Endothelial cell of umbilical vein (primary cell): ENCODE measurements at regions not wholly inside any gene's neighbourhood (a gene's known extent, or its start where the extent isn't known, plus 50 kb on each side); places are given as distances from the start of the nearest gene placed in this dataset.

ENCODE experiments used
- CTCF ChIP-seq, 2 donors: IDR thresholded peaks; 1 replicate in 1 of 2; 2 replicates in 1 of 2; pipeline ENCODE4 v1.5.1; 2011; ENCODE audit warnings: low read length in 2 of 2, mild to moderate bottlenecking in 2 of 2, moderate library complexity in 2 of 2, control low read depth in 1 of 2, inconsistent platforms in 1 of 2, low read depth in 1 of 2; ENCODE audit not compliant: insufficient read depth in 1 of 2; ENCODE audit errors: extremely low read depth in 1 of 2
- EZH2 ChIP-seq: IDR thresholded peaks from 2 replicates; pipeline ENCODE4 v1.6.1; 2012; ENCODE audit warnings: borderline replicate concordance, low read depth, mild to moderate bottlenecking, moderate library complexity, low read length, inconsistent platforms; ENCODE audit not compliant: severe bottlenecking
- FOS ChIP-seq: IDR thresholded peaks from 2 replicates; pipeline ENCODE4 v1.6.1; 2011; ENCODE audit warnings: mild to moderate bottlenecking, low read length, moderate library complexity, borderline replicate concordance; ENCODE audit not compliant: insufficient read depth
- MYC ChIP-seq: IDR thresholded peaks from one replicate; pipeline ENCODE4 v1.6.1; 2011; ENCODE audit warnings: mild to moderate bottlenecking, low read depth, low read length
- POLR2A ChIP-seq: IDR thresholded peaks from 2 replicates; pipeline ENCODE4 v1.6.1; 2012; ENCODE audit warnings: low read depth, mild to moderate bottlenecking, control low read depth, low read length
- POLR2AphosphoS5 ChIP-seq: IDR thresholded peaks from 2 replicates; pipeline ENCODE4 v1.6.1; 2012; ENCODE audit warnings: low read depth, mild to moderate bottlenecking, control low read depth, low read length, moderate library complexity; ENCODE audit not compliant: insufficient read depth

- TF ChIP-seq CTCF (IDR thresholded peaks at IDR 0.05; ENCODE audit: extremely low read depth in 1 of 2, insufficient read depth in 1 of 2, low read depth in 1 of 2, low read length in 2 of 2), result no peak
- TF ChIP-seq MYC, result no peak
- TF ChIP-seq EZH2, result no peak
- TF ChIP-seq POLR2AphosphoS5, result no peak
- TF ChIP-seq POLR2A, result no peak
- no peak for TF ChIP-seq FOS
These were observed 61.7 kb upstream of the ECHDC3 start for GRCh38 chr10:11680496-11680895.
